T-helper 2 cell (primary cell): ENCODE measurements at regions not wholly inside any gene's neighbourhood (a gene's known extent, or its start where the extent isn't known, plus 50 kb on each side); places are given as distances from the start of the nearest gene placed in this dataset.
"Not testable (repeated sequence)": the region's sequence is repeated elsewhere in the genome, so short reads cannot be mapped to it uniquely, and the experiment has no call there.

ENCODE experiments used
- DNase-seq, 5 experiments: peaks; one replicate each; pipeline versions ENCODE4 v3.0.0 to v3.0.0-alpha.2; 2012 to 2022

- DNase-seq: not testable (repeated sequence)
Measured at GRCh38 chr4:28113586-28113985, 1252.9 kb downstream of the STIM2 start.

- DNase-seq: peak in 1 of 5 experiments; percentile 31
Measured at GRCh38 chr4:28116526-28117083, 1256.0 kb downstream of the STIM2 start.

GRCh38 chr4:28117084-28117682 lies 1256.5 kb downstream of the STIM2 start:
- no peak for DNase-seq

- DNase-seq: no peak
Measured at GRCh38 chr4:28146191-28146590, 1285.5 kb downstream of the STIM2 start.

- no peak for DNase-seq
Measured at GRCh38 chr4:28148221-28148620, 1287.6 kb downstream of the STIM2 start.

GRCh38 chr4:28149762-28150161 lies 1289.1 kb downstream of the STIM2 start:
- no peak for DNase-seq

- no peak for DNase-seq
Measured at GRCh38 chr4:28151314-28151713, 1290.7 kb downstream of the STIM2 start.

GRCh38 chr4:28167411-28167810 lies 1306.8 kb downstream of the STIM2 start:
- no peak for DNase-seq

GRCh38 chr4:28176942-28177341 lies 1316.3 kb downstream of the STIM2 start:
- no peak for DNase-seq

GRCh38 chr4:28177641-28178040 lies 1317.0 kb downstream of the STIM2 start:
- no peak for DNase-seq

GRCh38 chr4:28179126-28179525 lies 1318.5 kb downstream of the STIM2 start:
- no peak for DNase-seq

GRCh38 chr4:28209371-28209924 lies 1348.8 kb downstream of the STIM2 start:
- DNase-seq: no peak

GRCh38 chr4:28211676-28212470 lies 1351.2 kb downstream of the STIM2 start:
- no peak for DNase-seq

GRCh38 chr4:28221536-28221935 lies 1360.9 kb downstream of the STIM2 start:
- no peak for DNase-seq

GRCh38 chr4:28225050-28225449 lies 1364.4 kb downstream of the STIM2 start:
- no peak for DNase-seq

GRCh38 chr4:28225689-28226353 lies 1365.2 kb downstream of the STIM2 start:
- DNase-seq: no peak

GRCh38 chr4:28226962-28227361 lies 1366.3 kb downstream of the STIM2 start:
- no peak for DNase-seq

- DNase-seq: no peak
Measured at GRCh38 chr4:28227764-28228163, 1367.1 kb downstream of the STIM2 start.

- no peak for DNase-seq
Measured at GRCh38 chr4:28228561-28229491, 1368.2 kb downstream of the STIM2 start.

GRCh38 chr4:28232376-28232775 lies 1371.7 kb downstream of the STIM2 start:
- no peak for DNase-seq

- DNase-seq: no peak
Measured at GRCh38 chr4:28232951-28233350, 1372.3 kb downstream of the STIM2 start.

- DNase-seq: no peak
Measured at GRCh38 chr4:28233724-28234123, 1373.1 kb downstream of the STIM2 start.
